Endothelial cell (in vitro differentiated cells): ENCODE measurements at regions not wholly inside any gene's neighbourhood (a gene's known extent, or its start where the extent isn't known, plus 50 kb on each side); places are given as distances from the start of the nearest gene placed in this dataset.

Source experiments
- DNase-seq: peaks from one replicate; pipeline ENCODE4 v3.0.0; 2021; ENCODE audit warnings: low spot score
- H3K27ac Mint-ChIP-seq: one replicate; pipeline ENCODE4 v1.8.0; 2021; ENCODE audit warnings: mixed read lengths, inconsistent platforms; ENCODE audit not compliant: unreplicated experiment
- H3K27me3 Mint-ChIP-seq: one replicate; pipeline ENCODE4 v1.8.0; 2021; ENCODE audit warnings: mild to moderate bottlenecking, moderate library complexity, mixed read lengths, inconsistent platforms; ENCODE audit not compliant: unreplicated experiment
- H3K36me3 Mint-ChIP-seq: one replicate; pipeline ENCODE4 v1.8.0; 2021; ENCODE audit warnings: mild to moderate bottlenecking, low read depth, mixed read lengths, inconsistent platforms; ENCODE audit not compliant: unreplicated experiment
- H3K4me1 Mint-ChIP-seq: one replicate; pipeline ENCODE4 v1.8.0; 2021; ENCODE audit warnings: mild to moderate bottlenecking, mixed read lengths, inconsistent platforms; ENCODE audit not compliant: unreplicated experiment
- H3K4me3 Mint-ChIP-seq: one replicate; pipeline ENCODE4 v1.8.0; 2021; ENCODE audit warnings: mild to moderate bottlenecking, mixed read lengths, inconsistent platforms; ENCODE audit not compliant: unreplicated experiment
- H3K9me3 Mint-ChIP-seq: one replicate; pipeline ENCODE4 v1.8.0; 2021; ENCODE audit warnings: mixed read lengths, inconsistent platforms; ENCODE audit not compliant: unreplicated experiment
- TF ChIP-seq, protein P1 (sequence below): fragments of 200-600 bp; sonication (generic); IDR thresholded peaks from one replicate; pipeline ENCODE4 v1.5.0; 2021; ENCODE audit warnings: antibody characterized with exemption; ENCODE audit not compliant: unreplicated experiment

DNA sequence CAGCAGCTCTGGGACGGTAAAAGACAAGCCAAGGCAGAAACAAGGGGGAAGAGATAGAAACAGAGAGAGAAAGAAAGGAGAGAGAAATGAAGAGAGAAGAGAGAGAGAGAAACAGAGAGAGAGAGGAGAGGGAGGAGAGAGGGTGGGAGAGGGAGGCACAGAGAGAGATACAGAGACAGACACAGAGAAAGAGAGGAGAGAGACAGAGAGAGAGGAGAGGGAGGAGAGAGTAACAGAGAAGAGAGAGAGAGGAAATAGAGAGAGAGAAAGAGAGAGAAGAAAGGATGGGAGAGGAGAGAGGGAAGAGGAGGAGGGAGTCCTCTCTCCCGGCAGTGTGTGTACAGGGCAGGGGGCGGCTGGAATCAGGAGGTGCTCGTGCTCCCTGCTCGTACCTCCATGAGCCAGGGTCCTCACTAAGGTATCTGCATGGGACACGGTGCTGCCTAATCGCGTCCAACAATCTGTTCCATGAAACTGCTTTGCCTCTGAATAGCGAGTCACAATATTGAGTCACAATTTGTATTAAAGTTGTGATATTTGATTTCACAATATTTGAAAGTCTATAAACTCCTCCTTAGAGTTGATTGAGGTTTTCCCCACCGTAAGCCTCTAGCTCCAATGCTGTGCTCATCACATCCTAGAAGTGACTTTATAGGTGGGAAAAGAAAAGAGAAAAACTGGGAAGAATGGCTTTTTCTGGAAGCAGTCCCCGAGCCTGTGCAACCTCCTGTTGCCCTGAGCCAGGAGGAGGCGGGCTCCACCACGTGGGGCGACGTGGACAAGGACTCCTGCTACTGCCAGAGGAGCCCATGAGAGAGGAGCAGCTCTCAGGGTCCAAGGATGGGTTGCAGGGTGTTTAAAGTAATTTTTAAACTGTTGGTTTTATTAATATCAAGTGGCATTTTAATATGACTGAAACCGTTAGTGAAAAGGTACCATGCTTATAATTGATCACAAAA, 81.7 kb upstream of the ARHGEF7 start:
- TF ChIP-seq, protein P1, sequence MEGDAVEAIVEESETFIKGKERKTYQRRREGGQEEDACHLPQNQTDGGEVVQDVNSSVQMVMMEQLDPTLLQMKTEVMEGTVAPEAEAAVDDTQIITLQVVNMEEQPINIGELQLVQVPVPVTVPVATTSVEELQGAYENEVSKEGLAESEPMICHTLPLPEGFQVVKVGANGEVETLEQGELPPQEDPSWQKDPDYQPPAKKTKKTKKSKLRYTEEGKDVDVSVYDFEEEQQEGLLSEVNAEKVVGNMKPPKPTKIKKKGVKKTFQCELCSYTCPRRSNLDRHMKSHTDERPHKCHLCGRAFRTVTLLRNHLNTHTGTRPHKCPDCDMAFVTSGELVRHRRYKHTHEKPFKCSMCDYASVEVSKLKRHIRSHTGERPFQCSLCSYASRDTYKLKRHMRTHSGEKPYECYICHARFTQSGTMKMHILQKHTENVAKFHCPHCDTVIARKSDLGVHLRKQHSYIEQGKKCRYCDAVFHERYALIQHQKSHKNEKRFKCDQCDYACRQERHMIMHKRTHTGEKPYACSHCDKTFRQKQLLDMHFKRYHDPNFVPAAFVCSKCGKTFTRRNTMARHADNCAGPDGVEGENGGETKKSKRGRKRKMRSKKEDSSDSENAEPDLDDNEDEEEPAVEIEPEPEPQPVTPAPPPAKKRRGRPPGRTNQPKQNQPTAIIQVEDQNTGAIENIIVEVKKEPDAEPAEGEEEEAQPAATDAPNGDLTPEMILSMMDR = no peak
- Mint-ChIP-seq H3K4me3 (no peak overlapping the region), H3K4me1 (peaks cover 7% of the 10 kb centered on the region), H3K9me3 (no peaks in the 10 kb centered on the region), H3K27ac (no peak overlapping the region), H3K36me3 (no peaks in the 10 kb centered on the region), H3K27me3 (no peaks in the 10 kb centered on the region)
- DNase-seq = no peak

DNA sequence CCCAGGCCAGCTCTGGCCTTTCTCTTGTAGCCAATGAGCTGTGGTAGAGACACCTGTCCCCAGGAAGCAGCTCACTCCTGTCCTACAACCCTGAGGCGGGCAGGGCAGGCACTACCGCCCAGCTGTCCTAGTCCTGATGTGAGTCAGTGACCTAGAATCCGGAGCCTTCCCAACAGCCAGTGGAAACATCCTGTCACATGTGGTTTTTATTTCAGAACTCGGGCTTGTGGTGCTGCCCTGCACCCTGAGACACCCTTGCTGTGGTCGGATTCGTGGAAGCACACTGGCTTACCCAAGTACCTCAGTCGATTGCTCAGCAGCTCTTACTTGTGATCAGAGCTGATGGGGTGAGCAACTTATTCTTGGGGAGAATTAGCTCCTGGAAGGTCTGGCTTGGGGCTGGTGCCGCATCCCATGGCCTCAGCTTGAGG, 83.6 kb upstream of the ARHGEF7 start:
- Mint-ChIP-seq H3K36me3 (no peaks in the 10 kb centered on the region), H3K4me3 (no peak overlapping the region), H3K27me3 (no peaks in the 10 kb centered on the region), H3K27ac (no peak overlapping the region), H3K9me3 (no peaks in the 10 kb centered on the region), H3K4me1 (peaks cover 2% of the 10 kb centered on the region)
- TF ChIP-seq, protein P1 = no peak
- DNase-seq = no peak

DNA sequence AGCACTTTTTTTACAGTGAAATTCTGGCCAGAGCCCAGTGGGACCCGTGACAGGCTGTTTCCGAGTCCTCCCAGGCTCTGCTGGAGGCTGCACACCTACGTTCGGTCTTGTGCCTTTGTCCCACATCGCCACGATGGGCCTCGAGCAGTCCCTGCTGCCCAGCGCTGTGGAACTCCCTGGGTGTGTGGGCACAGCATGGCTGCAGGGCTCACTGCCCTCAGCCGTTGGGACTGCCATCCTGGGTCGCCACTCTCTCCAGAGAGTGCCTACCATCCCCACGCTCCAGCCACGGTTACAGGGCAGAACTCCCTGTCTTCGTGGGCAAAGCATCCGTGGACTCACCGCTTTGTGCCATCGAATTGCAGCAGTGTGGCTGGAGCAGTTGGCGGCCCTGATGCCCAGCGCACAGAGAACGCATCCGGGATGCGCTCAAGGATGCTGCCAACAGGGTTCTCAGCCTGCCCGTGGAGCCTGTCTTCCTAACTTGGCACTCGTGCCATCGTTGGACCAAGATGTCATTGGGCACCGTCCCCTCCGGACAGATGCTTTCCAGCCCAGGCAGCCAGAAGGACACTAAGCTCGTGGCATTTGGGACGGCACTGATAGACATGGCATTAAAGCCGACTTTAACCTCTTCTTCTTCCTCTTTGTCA, 85.0 kb upstream of the ARHGEF7 start:
- no peaks in the 10 kb centered on the region for H3K36me3 Mint-ChIP-seq
- H3K4me3 Mint-ChIP-seq = no peak overlapping the region
- peaks cover 2% of the 10 kb centered on the region for H3K4me1 Mint-ChIP-seq
- H3K27ac Mint-ChIP-seq = no peak overlapping the region
- DNase-seq = no peak
- H3K27me3 Mint-ChIP-seq = no peaks in the 10 kb centered on the region
- H3K9me3 Mint-ChIP-seq = no peaks in the 10 kb centered on the region
- TF ChIP-seq, protein P1 = no peak

DNA sequence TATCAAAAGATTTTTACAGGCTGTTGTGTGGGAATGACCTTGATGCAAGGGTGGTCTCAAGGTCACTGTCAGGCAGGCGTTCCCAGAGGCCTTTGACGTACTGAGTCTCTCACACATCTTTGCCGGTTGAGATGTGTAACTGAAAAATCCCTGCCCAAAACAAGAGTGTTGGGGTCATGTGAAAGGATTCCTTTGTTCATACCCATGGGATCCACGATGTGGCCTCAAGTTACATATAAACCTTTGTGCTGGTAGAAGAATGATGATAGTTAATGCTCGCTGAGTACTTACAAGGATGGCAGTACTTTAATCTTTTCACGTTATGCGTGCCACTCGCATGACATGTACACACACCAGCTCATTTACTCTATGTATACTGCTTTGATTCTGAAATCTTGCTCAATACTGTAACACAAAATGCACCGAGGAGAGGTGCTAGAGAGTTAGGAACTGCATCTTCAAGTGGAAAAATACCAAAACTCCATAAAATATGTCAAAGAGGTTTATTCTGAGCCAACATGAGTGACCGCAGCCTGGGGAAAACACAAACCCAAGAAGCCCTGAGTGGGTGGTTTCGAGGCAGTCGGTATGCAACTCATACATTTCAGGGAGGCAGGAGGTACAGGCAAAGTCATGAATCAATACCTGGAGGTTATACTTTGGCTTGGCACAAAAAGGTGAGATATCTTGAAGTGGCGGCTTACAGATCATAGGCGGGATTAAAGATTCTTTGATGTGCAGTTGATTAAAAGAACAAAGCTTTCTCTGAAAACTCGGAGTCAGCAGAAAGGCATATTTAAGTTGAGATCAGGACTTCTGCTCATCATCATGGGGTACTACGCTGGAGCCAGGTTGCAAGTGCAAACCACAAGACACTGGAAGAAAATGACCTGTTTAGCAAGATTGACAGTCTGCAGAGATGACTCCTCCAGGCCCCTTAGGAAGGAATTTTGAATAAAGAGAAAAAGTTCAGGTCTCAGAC, 87.4 kb upstream of the ARHGEF7 start:
- H3K9me3 Mint-ChIP-seq = no peaks in the 10 kb centered on the region
- no peak for DNase-seq
- H3K4me1 Mint-ChIP-seq = peaks cover 2% of the 10 kb centered on the region
- H3K27ac Mint-ChIP-seq = no peak overlapping the region
- no peak overlapping the region for H3K4me3 Mint-ChIP-seq
- H3K36me3 Mint-ChIP-seq = no peaks in the 10 kb centered on the region
- H3K27me3 Mint-ChIP-seq = no peaks in the 10 kb centered on the region
- TF ChIP-seq, protein P1 = no peak
